ENCODE measurements at regions not wholly inside any gene's neighbourhood (a gene's known extent, or its start where the extent isn't known, plus 50 kb on each side); places are given as distances from the start of the nearest gene placed in this dataset.

GRCh38 chr1:57719274-57719673 lies 295.4 kb upstream of the DAB1 start:
- no peak for TF ChIP-seq POLR2A (IDR thresholded peaks at IDR 0.05)
- no peak for TF ChIP-seq CTCF (IDR thresholded peaks at IDR 0.05)

Measured in Peyer's patch (tissue), 4 donors.